Mesenchymal stem cell (in vitro differentiated cells and primary cell): ENCODE measurements at regions not wholly inside any gene's neighbourhood (a gene's known extent, or its start where the extent isn't known, plus 50 kb on each side); places are given as distances from the start of the nearest gene placed in this dataset.

ENCODE experiments used
- DNase-seq: peaks from one replicate; pipeline ENCODE4 v3.0.0-alpha.2; 2013
- H2AFZ ChIP-seq: one replicate; pipeline ENCODE4 v1.6.1; 2013; ENCODE audit warnings: low read depth, mild to moderate bottlenecking, control low read depth, inconsistent platforms, low read length, moderate library complexity
- H2AK5ac ChIP-seq: 2 replicates; pipeline ENCODE4 v1.6.1; 2013; ENCODE audit warnings: low read length, moderate library complexity, mild to moderate bottlenecking, inconsistent platforms; ENCODE audit not compliant: severe bottlenecking
- H2BK120ac ChIP-seq: one replicate; pipeline ENCODE4 v1.6.1; 2013; ENCODE audit warnings: low read depth, mild to moderate bottlenecking, inconsistent platforms, low read length, moderate library complexity
- H2BK12ac ChIP-seq, 2 experiments: one replicate each; pipeline ENCODE4 v1.6.1; 2013; ENCODE audit warnings: inconsistent platforms in 2 of 2, low read length in 2 of 2, mild to moderate bottlenecking in 2 of 2, moderate library complexity in 2 of 2, control low read depth in 1 of 2
- H2BK15ac ChIP-seq: one replicate; pipeline ENCODE4 v1.6.1; 2013; ENCODE audit warnings: mild to moderate bottlenecking, low read depth, inconsistent platforms; ENCODE audit not compliant: poor library complexity, severe bottlenecking
- H2BK5ac ChIP-seq: 2 replicates; pipeline ENCODE4 v1.6.1; 2013; ENCODE audit warnings: low read depth, mild to moderate bottlenecking, low read length, control low read depth, inconsistent platforms; ENCODE audit not compliant: poor library complexity, severe bottlenecking
- H3K14ac ChIP-seq, 2 experiments: one replicate each; pipeline ENCODE4 v1.6.1; 2013; ENCODE audit warnings: inconsistent platforms in 2 of 2, low read length in 2 of 2, control low read depth in 1 of 2, mild to moderate bottlenecking in 1 of 2, moderate library complexity in 1 of 2
- H3K18ac ChIP-seq, 2 experiments: one replicate each; pipeline ENCODE4 v1.6.1; 2013; ENCODE audit warnings: inconsistent platforms in 2 of 2, low read length in 2 of 2, control low read depth in 1 of 2, low read depth in 1 of 2, mild to moderate bottlenecking in 1 of 2
- H3K23ac ChIP-seq, 2 experiments: one replicate each; pipeline ENCODE4 v1.6.1; 2013; ENCODE audit warnings: inconsistent platforms in 2 of 2, low read length in 2 of 2, mild to moderate bottlenecking in 2 of 2, moderate library complexity in 2 of 2, control low read depth in 1 of 2
- H3K27ac ChIP-seq: 2 replicates; pipeline ENCODE4 v1.5.1; 2013; ENCODE audit warnings: mild to moderate bottlenecking, moderate library complexity, low read length, control low read depth, inconsistent platforms; ENCODE audit not compliant: poor library complexity, severe bottlenecking
- H3K27me3 ChIP-seq, 2 experiments: 2 replicates each; pipeline versions ENCODE4 v1.6.1 to v1.7.0; 2013; ENCODE audit warnings: low read length in 2 of 2, mild to moderate bottlenecking in 2 of 2, moderate library complexity in 2 of 2, control low read depth in 1 of 2, inconsistent platforms in 1 of 2; ENCODE audit not compliant: control insufficient read depth in 1 of 2, insufficient read depth in 1 of 2
- H3K36me3 ChIP-seq, 2 experiments: 2 replicates each; pipeline versions ENCODE4 v1.6.1 to v1.7.0; 2013; ENCODE audit warnings: low read length in 2 of 2, control low read depth in 1 of 2, inconsistent platforms in 1 of 2, low read depth in 1 of 2, mild to moderate bottlenecking in 1 of 2; ENCODE audit not compliant: insufficient read depth in 2 of 2, control insufficient read depth in 1 of 2
- H3K4ac ChIP-seq, 2 experiments: one replicate each; pipeline ENCODE4 v1.6.1; 2013; ENCODE audit warnings: inconsistent platforms in 2 of 2, low read length in 2 of 2, mild to moderate bottlenecking in 2 of 2, moderate library complexity in 2 of 2, control low read depth in 1 of 2, low read depth in 1 of 2
- H3K4me1 ChIP-seq: 2 replicates; pipeline ENCODE4 v1.6.1; 2013; ENCODE audit warnings: low read depth, low read length, control low read depth; ENCODE audit not compliant: control insufficient read depth, insufficient read depth
- H3K4me2 ChIP-seq: 2 replicates; pipeline ENCODE4 v1.6.1; 2013; ENCODE audit warnings: low read length, mild to moderate bottlenecking, inconsistent platforms; ENCODE audit not compliant: poor library complexity, severe bottlenecking
- H3K4me3 ChIP-seq, 2 experiments: 2 replicates each; pipeline versions ENCODE4 v1.5.1 to v1.7.0; 2013; ENCODE audit warnings: low read length in 2 of 2, mild to moderate bottlenecking in 2 of 2, control low read depth in 1 of 2, low read depth in 1 of 2; ENCODE audit not compliant: insufficient read depth in 1 of 2
- H3K79me1 ChIP-seq: replicated peaks from 2 replicates; pipeline ENCODE4 v1.6.1; 2013; ENCODE audit warnings: mild to moderate bottlenecking, control low read depth, low read length, inconsistent platforms; ENCODE audit not compliant: poor library complexity, severe bottlenecking
- H3K9ac ChIP-seq: 2 replicates; pipeline ENCODE4 v1.7.0; 2013; ENCODE audit warnings: mild to moderate bottlenecking, low read length, moderate library complexity
- H3K9me3 ChIP-seq: 2 replicates; pipeline ENCODE4 v1.7.0; 2013; ENCODE audit warnings: mild to moderate bottlenecking, low read length; ENCODE audit not compliant: control insufficient read depth
- H4K8ac ChIP-seq: one replicate; pipeline ENCODE4 v1.6.1; 2013; ENCODE audit warnings: inconsistent platforms, mild to moderate bottlenecking, low read length, moderate library complexity
- H4K91ac ChIP-seq: one replicate; pipeline ENCODE4 v1.6.1; 2013; ENCODE audit warnings: mild to moderate bottlenecking, low read length, inconsistent platforms
- WGBS: methylation state at CpG from one replicate; pipeline ENCODE4 v1.1.7; 2013; ENCODE audit warnings: mixed read lengths; 5-methylcytosine and 5-hydroxymethylcytosine counted together

DNA sequence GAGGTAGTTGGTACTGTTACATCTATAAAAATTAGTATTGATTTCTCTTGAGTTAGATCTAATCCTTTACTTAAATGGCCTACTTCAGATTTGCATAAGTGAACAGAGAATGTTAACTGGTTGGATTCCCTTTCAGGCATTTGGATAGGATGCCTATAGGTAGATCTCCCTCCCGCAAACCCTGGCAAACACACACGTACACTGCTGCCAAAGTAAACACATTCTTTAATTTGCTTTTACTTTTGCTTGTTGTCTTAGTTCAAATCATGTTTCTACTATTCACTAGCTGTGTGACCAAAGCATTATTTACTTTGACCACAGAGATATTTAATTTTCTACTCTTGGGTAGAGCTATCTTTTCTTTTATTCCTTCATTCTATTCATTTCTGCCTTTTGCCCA, 936.1 kb upstream of the FBXO33 start:
- Histone ChIP-seq H3K18ac (no peak overlapping the region), H2BK15ac (no peak overlapping the region), H2BK5ac (no peak overlapping the region), H3K27me3 (no peaks in the 10 kb centered on the region), H3K23ac (no peak overlapping the region), H3K14ac (no peak overlapping the region), H2BK12ac (no peak overlapping the region), H3K9ac (no peak overlapping the region), H3K27ac (no peak overlapping the region), H4K8ac (no peak overlapping the region), H2AFZ (no peak overlapping the region), H3K79me1 (no peaks in the 10 kb centered on the region), H3K4me3 (no peak overlapping the region), H3K9me3 (no peaks in the 10 kb centered on the region), H2AK5ac (no peak overlapping the region), H3K4ac (no peak overlapping the region), H3K4me1 (no peaks in the 10 kb centered on the region), H3K36me3 (no peaks in the 10 kb centered on the region), H2BK120ac (no peak overlapping the region), H3K4me2 (no peak overlapping the region), H4K91ac (no peak overlapping the region)
- WGBS: 100% methylated on average over 2 of the region's 2 CpGs
- no peak for DNase-seq

DNA sequence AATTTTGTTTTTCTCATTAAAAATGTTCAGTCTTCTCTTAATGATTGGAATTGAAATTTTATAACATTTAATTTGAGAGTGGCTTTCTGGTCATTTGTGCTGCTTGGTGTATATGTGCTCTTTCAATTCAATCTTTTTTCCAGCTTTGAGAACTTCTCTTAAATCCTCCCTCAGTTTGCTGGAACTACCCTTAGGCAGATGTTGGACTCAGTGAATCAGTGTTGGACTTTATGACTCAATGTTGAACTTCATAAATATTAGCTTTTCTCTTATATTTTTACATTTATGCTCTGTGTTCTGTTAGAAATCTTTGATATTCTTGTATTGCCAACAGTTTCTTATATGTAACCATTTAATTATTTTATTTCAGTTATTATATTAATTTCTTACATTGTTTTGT, 935.5 kb upstream of the FBXO33 start:
- no peak overlapping the region for H3K18ac ChIP-seq
- H3K9ac ChIP-seq: no peak overlapping the region
- H2AK5ac ChIP-seq: no peak overlapping the region
- no peak overlapping the region for H2BK15ac ChIP-seq
- DNase-seq: no peak
- no peak overlapping the region for H3K4ac ChIP-seq
- no peak overlapping the region for H3K23ac ChIP-seq
- H4K91ac ChIP-seq: no peak overlapping the region
- no peaks in the 10 kb centered on the region for H3K27me3 ChIP-seq
- no peak overlapping the region for H2BK12ac ChIP-seq
- H3K36me3 ChIP-seq: no peaks in the 10 kb centered on the region
- no peak overlapping the region for H3K14ac ChIP-seq
- no peak overlapping the region for H3K27ac ChIP-seq
- no peaks in the 10 kb centered on the region for H3K9me3 ChIP-seq
- no peaks in the 10 kb centered on the region for H3K4me1 ChIP-seq
- no peak overlapping the region for H2AFZ ChIP-seq
- H2BK5ac ChIP-seq: no peak overlapping the region
- no peak overlapping the region for H4K8ac ChIP-seq
- no peaks in the 10 kb centered on the region for H3K79me1 ChIP-seq
- no peak overlapping the region for H3K4me3 ChIP-seq
- H3K4me2 ChIP-seq: no peak overlapping the region
- H2BK120ac ChIP-seq: no peak overlapping the region

DNA sequence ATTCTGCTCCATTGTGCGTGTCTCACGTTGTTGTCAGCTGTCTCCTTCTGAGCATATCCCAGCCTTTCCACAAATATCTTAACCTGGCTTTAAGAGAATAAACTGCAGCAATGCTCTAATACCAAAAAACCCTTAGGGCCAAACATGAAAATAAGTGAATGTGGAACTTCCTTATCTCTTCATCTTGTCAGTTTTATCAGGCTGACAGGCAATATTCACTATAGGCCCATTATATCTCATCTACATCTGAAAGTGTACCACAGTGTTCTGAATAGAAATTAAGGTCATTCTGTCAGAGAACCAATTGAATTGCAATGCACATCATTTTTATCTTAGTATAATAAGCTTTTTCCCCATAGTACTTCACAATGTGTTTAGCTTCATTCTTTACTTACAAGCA, 933.1 kb upstream of the FBXO33 start:
- Histone ChIP-seq H3K27ac (no peak overlapping the region), H2AFZ (no peak overlapping the region), H3K4ac (no peak overlapping the region), H2AK5ac (no peak overlapping the region), H3K79me1 (no peaks in the 10 kb centered on the region), H4K91ac (no peak overlapping the region), H2BK120ac (no peak overlapping the region), H3K4me1 (no peaks in the 10 kb centered on the region), H3K27me3 (no peaks in the 10 kb centered on the region), H3K9me3 (no peaks in the 10 kb centered on the region), H4K8ac (no peak overlapping the region), H2BK5ac (no peak overlapping the region), H3K4me2 (no peak overlapping the region), H2BK12ac (no peak overlapping the region), H2BK15ac (no peak overlapping the region), H3K14ac (no peak overlapping the region), H3K4me3 (no peak overlapping the region), H3K23ac (no peak overlapping the region), H3K9ac (no peak overlapping the region), H3K18ac (no peak overlapping the region), H3K36me3 (no peaks in the 10 kb centered on the region)
- DNase-seq: no peak
- WGBS: 100% methylated on average over 2 of the region's 2 CpGs

DNA sequence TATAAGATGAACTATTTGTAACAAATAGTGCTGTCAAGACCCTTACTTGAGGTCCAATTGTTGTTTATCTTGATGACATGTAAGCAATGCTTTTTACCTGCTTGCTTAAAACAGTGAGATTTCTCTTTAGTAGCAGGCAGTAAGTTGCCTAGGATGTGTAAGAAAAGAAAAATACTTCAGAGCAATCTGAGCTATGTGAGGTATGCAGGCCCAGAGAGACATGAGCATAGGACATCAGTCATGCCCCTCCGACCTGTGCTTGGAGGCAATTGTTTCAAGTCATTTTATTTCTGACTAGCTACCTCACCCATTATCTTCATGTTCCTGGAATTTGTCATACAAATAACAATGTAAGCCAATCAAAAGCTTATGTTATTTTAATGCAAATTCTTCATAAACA, 930.6 kb upstream of the FBXO33 start:
- Histone ChIP-seq H2BK5ac (no peak overlapping the region), H2BK120ac (no peak overlapping the region), H3K4me3 (no peak overlapping the region), H3K27ac (no peak overlapping the region), H3K18ac (no peak overlapping the region), H3K23ac (no peak overlapping the region), H2AK5ac (no peak overlapping the region), H2BK15ac (no peak overlapping the region), H3K4ac (no peak overlapping the region), H3K9ac (no peak overlapping the region), H2AFZ (no peak overlapping the region), H3K4me2 (no peak overlapping the region), H3K36me3 (no peaks in the 10 kb centered on the region), H3K79me1 (no peaks in the 10 kb centered on the region), H3K4me1 (no peaks in the 10 kb centered on the region), H3K14ac (no peak overlapping the region), H4K8ac (no peak overlapping the region), H3K27me3 (no peaks in the 10 kb centered on the region), H2BK12ac (no peak overlapping the region), H4K91ac (no peak overlapping the region), H3K9me3 (no peaks in the 10 kb centered on the region)
- WGBS: 73% methylated on average over 1 of the region's 1 CpG
- no peak for DNase-seq
